ENCODE measurements at regions not wholly inside any gene's neighbourhood (a gene's known extent, or its start where the extent isn't known, plus 50 kb on each side); places are given as distances from the start of the nearest gene placed in this dataset.

GRCh38 chr1:13922466-13923110 lies 222.6 kb downstream of the PRDM2 start:
- no peak for DNase-seq (ENCODE audit: low read depth in 2 of 2)

DNA sequence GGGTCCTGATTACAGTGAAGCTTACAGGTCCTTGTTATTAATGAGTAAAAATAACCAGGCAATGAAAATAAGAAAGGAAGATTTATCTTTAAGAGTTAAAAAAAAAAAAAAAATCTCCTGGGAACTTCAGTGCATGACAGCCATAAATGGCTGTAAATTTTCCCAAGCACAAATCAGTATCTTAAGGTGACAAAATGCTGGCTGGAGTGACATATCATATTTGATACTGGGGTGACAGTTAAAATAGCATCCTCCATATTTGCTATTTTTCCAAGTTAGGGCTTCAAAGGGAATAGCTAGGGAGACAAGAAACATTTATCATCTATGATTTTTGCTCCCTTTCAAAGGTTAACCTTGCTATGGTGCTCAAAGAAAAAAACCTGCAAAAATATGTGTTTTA lies 226.6 kb downstream of the PRDM2 start:
- no peak for DNase-seq (ENCODE audit: low read depth in 2 of 2)

GRCh38 chr1:13927736-13928135 lies 227.7 kb downstream of the PRDM2 start:
- DNase-seq (ENCODE audit: low read depth in 2 of 2) = no peak

DNA sequence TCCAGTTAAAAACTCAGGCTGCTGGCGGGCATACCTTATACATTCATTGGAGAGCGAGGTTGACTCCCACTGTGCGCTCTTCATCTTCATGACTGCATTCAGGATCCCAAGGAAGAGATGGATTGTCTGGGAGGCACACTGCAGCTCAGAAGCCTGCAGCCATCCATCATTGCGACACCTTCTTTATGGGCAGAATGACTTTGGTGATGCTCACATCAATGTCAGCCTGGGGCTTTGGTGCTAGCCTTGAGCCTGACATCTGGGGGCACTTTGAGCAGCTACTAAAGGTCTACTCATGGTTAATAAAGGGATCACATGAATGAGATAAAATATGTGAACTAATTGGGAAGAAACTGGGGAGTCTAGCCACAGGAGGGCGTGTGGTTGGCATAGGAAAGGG lies 229.3 kb downstream of the PRDM2 start:
- no peak for DNase-seq (ENCODE audit: low read depth in 2 of 2)

DNA sequence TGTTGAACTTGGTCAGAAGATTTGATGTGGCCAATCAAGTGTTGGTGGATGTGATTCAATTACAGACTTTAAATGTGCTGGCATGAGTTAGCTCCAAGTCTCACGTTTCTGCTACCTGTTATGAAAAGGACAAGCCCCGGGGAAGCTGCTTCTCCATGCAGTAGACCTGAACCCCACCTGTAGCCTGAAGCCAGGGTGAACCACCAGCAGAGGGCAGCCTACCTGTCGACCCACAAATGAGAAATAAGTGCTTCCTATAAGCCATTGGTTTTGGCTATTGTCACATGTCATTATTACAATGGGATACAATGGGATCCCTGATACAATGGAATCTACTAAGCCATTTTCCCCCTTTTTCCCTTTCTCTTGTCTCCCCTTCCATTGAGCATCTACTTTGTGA lies 230.2 kb downstream of the PRDM2 start:
- DNase-seq (ENCODE audit: low read depth in 2 of 2) = peak in 1 of 2 donors; percentile 9

DNA sequence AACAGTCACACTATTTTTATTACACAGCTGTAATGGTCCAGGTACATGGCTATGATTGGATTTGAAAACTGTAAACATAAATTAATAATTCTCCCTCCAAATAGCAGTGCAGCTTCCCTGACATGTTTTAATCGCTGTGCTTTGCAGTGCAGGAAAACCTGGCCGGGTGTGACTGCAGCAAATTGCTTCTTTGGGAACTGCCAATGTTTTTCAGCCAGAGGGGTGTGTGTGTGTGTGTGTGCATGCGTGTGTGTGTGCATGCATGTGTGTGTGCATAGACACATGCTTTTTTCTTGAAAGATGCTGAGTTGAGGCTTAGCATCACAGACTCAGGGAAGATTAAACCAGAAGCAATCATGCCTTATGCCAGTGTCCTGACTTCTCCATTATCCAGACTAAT lies 231.2 kb downstream of the PRDM2 start:
- DNase-seq (ENCODE audit: low read depth in 2 of 2) = no peak

GRCh38 chr1:13935336-13935735 lies 235.3 kb downstream of the PRDM2 start:
- DNase-seq (ENCODE audit: low read depth in 2 of 2) = no peak

DNA sequence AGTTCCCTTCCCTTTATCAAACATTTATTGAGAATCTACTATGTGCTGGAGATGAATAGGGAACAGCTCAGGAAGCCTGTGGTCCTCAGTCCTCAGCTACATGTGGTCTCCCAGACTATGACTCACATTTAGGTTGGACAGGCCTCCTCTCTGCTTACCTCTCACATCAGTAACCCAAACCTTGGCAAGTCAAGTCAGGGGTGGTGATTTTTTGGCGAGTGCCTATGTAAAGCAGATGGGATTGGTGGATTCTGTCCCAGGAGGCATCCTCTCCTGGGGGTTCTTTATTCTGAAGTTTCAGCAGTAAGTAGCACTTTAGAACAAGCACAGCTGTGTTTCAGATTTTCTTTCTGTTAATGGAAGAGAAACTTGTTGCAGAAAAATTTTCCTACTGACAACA lies 241.3 kb downstream of the PRDM2 start:
- no peak for DNase-seq (ENCODE audit: low read depth in 2 of 2)

DNA sequence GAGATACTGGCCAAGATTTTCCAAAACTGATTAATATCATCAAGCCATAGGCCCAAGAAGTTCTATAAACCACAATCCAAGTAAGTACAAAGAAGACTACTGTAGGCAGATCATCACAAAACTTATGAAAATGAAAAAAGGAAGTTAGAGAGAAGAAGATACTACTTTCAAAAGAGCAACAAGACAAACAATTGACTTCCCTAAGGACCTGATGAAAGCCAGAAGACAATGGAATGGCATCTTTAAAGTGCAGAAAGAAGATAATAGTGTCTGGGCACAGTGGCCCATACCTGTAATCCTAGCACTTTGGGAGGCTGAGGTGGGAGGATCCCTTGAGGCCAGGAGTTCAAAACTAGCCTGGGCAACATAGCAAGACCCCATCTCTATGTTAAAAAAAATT lies 243.1 kb downstream of the PRDM2 start:
- no peak for DNase-seq (ENCODE audit: low read depth in 2 of 2)

GRCh38 chr1:13945856-13946255 lies 245.9 kb downstream of the PRDM2 start:
- no peak for DNase-seq (ENCODE audit: low read depth in 2 of 2)

- DNase-seq (ENCODE audit: low read depth in 2 of 2) = no peak
Measured at GRCh38 chr1:13947658-13948057, 247.7 kb downstream of the PRDM2 start.

- no peak for DNase-seq (ENCODE audit: low read depth in 2 of 2)
Measured at GRCh38 chr1:13948396-13948795, 248.4 kb downstream of the PRDM2 start.

DNA sequence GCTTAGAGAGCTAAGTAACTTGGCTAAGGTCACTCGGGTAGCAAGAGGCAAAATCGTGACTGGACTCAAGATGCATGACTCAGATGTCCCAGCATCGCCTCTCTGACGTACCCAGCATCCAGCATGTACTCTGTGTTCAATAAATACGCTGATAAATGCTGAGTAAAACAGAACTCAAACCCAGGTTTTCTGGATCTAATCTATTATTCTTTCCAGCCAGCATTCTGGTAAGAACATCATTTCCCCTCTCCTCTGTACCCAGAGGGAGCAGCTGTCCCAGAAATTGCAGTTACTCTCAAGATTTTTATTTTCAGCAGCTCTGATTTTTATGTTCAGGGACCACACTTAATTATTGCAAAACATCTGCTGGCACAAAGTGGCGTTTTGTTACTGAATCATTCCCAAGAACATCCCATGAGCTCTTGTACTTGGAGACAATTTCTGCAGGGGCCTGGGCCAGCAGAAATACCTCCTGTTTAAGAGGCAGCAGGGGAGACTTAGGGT lies 249.0 kb downstream of the PRDM2 start:
- DNase-seq (ENCODE audit: low read depth in 2 of 2) = no peak

DNA sequence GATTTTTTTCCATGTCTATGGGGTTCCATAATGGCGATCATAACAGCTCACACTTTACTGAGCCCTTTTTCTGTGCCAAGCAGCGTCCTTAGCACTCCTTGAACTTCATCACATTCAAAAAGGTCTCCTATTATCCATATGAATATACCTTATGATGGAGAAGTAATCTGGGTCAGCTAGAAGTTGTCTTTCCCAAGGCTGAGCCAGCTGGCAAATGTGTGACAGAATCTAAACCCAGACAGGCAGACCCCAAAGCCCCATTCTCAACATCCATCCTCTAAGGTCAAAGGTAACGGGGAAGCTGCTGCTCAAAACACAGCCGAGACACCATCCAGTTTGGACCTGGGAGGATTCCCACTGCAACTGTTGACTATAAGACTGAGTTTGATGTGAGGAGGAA lies 249.6 kb downstream of the PRDM2 start:
- DNase-seq (ENCODE audit: low read depth in 2 of 2) = no peak

DNA sequence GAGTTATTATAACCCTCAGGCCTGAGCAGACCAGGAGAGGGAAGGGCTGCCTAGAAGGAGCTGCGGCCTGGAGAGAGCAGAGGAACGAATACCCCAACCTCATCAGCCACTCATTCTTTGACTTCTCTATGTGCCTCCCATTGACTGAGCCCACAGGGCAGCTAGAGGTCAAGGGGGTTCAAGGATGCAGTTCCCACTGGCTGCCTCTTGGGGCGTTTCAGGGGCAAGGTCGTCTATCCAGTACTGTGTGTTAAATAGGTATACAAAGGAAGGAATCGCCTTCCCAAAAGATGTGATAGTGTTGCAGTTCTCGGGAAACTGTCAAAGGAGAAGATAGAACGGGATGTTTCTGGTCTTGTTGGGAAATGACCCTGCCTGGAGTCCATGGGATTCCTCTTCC lies 250.6 kb downstream of the PRDM2 start:
- no peak for DNase-seq (ENCODE audit: low read depth in 2 of 2)

DNA sequence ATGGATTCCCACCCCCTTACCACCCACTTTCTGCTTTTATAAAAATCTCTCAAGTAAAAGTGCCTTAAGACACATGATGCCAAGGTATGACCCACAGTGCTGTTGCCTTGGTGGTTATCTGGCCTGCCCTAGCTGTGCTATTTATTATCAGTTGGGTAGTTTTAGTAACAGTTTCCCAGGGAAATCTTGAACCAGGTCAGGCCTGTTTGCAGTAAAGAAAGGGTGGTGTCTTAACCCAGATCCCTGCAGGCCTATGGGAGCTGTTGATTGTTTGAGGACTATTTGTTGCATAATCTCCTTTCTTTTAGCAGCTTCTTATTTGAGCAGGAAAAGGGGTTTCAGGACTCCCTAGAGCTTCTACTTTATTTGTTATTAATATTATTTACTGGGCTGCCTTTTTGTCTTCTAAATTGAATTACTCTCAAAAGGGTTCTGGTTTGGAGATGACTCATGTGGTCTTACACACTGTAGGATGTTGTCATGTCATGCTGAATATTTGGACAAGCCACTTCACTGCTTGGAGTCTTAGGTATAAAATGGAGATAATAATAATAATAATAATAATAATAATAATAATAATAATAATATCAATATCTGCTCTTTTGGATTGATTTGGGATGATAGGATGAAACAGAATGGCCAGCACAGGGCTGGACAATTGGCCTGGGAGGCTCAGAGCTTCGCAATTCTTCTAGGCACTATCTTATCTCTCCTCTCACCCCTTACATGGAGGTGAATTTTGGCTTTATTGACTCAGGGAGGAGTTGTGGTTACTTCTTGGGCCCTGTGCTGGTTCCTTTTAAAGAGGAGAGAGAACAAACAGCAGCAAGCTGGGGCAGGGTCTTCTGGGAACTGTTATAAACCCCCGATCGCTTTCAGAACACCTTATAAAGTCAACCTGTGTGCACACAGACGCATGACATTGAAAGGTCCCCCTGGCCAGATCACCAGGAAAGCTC lies 252.1 kb downstream of the PRDM2 start:
- DNase-seq (ENCODE audit: low read depth in 2 of 2) = no peak

- no peak for DNase-seq (ENCODE audit: low read depth in 2 of 2)
Measured at GRCh38 chr1:13952985-13953384, 253.0 kb downstream of the PRDM2 start.

DNA sequence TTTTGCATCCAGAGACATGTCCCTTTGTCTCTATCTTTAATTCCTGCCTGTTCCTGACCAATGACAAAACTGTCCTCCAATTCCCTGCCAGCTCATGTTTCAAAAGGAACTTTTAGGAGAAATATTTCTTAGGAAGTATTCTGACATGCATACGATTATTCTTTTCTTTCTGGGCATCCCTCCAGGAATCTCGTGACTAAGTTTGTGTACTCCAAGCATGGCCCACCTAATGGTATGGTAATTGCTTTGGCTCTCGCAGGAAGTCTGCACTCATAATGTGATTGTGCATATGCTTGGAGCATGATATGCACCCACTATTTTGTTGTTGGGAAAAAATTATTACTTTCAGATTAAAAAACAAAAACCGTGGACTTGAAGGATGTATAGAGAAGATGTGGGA lies 256.4 kb downstream of the PRDM2 start:
- DNase-seq (ENCODE audit: low read depth in 2 of 2) = no peak

GRCh38 chr1:13960375-13960987 lies 260.5 kb downstream of the PRDM2 start:
- DNase-seq (ENCODE audit: low read depth in 2 of 2) = peak; percentile 44 to 63

- DNase-seq (ENCODE audit: low read depth in 2 of 2) = no peak
Measured at GRCh38 chr1:13964768-13965167, 264.8 kb downstream of the PRDM2 start.

GRCh38 chr1:13965770-13966398 lies 265.9 kb downstream of the PRDM2 start:
- no peak for DNase-seq (ENCODE audit: low read depth in 2 of 2)

- DNase-seq (ENCODE audit: low read depth in 2 of 2) = no peak
Measured at GRCh38 chr1:13967707-13968106, 267.7 kb downstream of the PRDM2 start.

All from stimulated activated CD4-positive, alpha-beta T cell treated with anti-CD3 and anti-CD28 coated beads, Interleukin-1b, Interleukin-23, amount 100 ng/mL, for 4 hours (primary cell).